ENCODE measurements at regions not wholly inside any gene's neighbourhood (a gene's known extent, or its start where the extent isn't known, plus 50 kb on each side); places are given as distances from the start of the nearest gene placed in this dataset.

DNA sequence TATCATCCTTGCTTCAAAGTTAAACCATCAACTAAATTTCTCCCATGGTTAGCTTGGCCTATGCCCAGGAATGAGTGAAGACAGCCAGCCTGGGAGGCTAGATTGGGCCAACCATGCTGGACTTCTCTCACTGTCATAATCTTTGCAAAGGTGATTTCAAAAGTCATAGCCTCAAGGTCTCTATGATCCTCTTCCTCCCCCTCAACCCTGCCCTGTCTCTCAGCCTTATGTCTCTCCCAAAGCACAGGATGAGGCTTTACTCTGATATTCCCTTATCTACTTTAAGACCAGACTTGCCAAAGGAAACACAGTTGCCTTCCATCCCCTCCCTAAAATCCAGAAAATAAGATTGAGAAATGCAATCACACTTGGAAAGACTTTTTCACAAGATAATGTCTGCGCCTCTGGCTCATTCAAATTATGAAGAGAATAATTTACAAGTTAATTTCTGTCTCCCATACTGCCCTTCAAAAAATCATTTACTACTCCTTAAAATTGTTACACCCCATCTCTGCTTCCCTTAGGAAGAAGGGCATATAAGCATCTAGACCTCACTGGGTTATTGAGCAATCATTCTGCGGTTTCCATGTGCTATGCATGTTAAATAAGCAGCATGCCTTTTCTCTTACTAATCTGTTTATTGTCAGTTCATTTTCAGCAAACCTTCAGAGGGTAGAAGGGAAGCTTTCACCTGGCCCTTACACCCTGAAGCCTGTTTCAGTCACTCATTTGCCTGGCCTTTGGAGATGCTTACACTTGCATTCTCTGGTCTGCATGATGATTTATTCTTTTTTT, 113.8 kb upstream of the ANKRD55 start:
- TF ChIP-seq GATA2 (IDR thresholded peaks at IDR 0.05; ENCODE audit: low read depth, low read length) (no peak), GATA3 (IDR thresholded peaks at IDR 0.05; ENCODE audit: low read depth, low read length) (no peak)

All from SH-SY5Y (cell line).